ENCODE measurements at regions not wholly inside any gene's neighbourhood (a gene's known extent, or its start where the extent isn't known, plus 50 kb on each side); places are given as distances from the start of the nearest gene placed in this dataset.

- no peak for TF ChIP-seq EZH2 (IDR thresholded peaks at IDR 0.05)
- TF ChIP-seq POLR2AphosphoS5 (IDR thresholded peaks at IDR 0.05; ENCODE audit: borderline replicate concordance, low read depth, low read length), result no peak
- TF ChIP-seq FOXP2 (optimal IDR thresholded peaks at IDR 0.05; ENCODE audit: control extremely low read depth, extremely low read length, insufficient read depth), result no peak
Measured at GRCh38 chr13:81207231-81207630, 866.3 kb upstream of the SPRY2 start.

Measured in SK-N-MC (cell line).